MM.1S (cell line): ENCODE measurements at regions not wholly inside any gene's neighbourhood (a gene's known extent, or its start where the extent isn't known, plus 50 kb on each side); places are given as distances from the start of the nearest gene placed in this dataset.

Experiments
- DNase-seq: peaks from one replicate; pipeline ENCODE4 v3.0.0-alpha.2; 2015
- H2AFZ ChIP-seq: fragments of 300-600 bp; sonication (generic); 2 replicates; pipeline ENCODE4 v1.6.0; 2016; ENCODE audit warnings: antibody characterized with exemption, low read length
- H3F3A ChIP-seq: fragments of 300-600 bp; sonication (generic); 2 replicates; pipeline ENCODE4 v1.6.1; 2016; ENCODE audit warnings: mild to moderate bottlenecking, antibody characterized with exemption, low read length, moderate library complexity, mixed read lengths; ENCODE audit not compliant: insufficient read depth
- H3K27ac ChIP-seq: fragments of 300-600 bp; sonication (generic); 2 replicates; pipeline ENCODE4 v1.5.1; 2016; ENCODE audit warnings: mild to moderate bottlenecking, low read length
- H3K27me3 ChIP-seq: fragments of 300-600 bp; sonication (generic); replicated peaks from 2 replicates; pipeline ENCODE4 v1.6.0; 2016; ENCODE audit warnings: low read length; ENCODE audit not compliant: insufficient read depth
- H3K36me3 ChIP-seq: fragments of 300-600 bp; sonication (generic); replicated peaks from 2 replicates; pipeline ENCODE4 v1.6.1; 2016; ENCODE audit warnings: mild to moderate bottlenecking, low read length, mixed read lengths; ENCODE audit not compliant: insufficient read depth
- H3K4me1 ChIP-seq: fragments of 300-600 bp; sonication (generic); 2 replicates; pipeline ENCODE4 v1.6.1; 2016; ENCODE audit warnings: low read length, mixed read lengths
- H3K4me2 ChIP-seq: fragments of 300-600 bp; sonication (generic); 2 replicates; pipeline ENCODE4 v1.6.0; 2016; ENCODE audit warnings: low read depth, low read length
- H3K4me3 ChIP-seq: fragments of 300-600 bp; sonication (generic); 2 replicates; pipeline ENCODE4 v1.5.1; 2016; ENCODE audit warnings: low read length, mixed read lengths
- H3K79me2 ChIP-seq: fragments of 300-600 bp; sonication (generic); 2 replicates; pipeline ENCODE4 v1.6.1; 2016; ENCODE audit warnings: mixed run types, low read length, mixed read lengths
- H3K9ac ChIP-seq: fragments of 300-600 bp; sonication (generic); 2 replicates; pipeline ENCODE4 v1.6.1; 2016; ENCODE audit warnings: low read length, mixed read lengths
- H3K9me2 ChIP-seq: fragments of 300-600 bp; sonication (generic); replicated peaks from 2 replicates; pipeline ENCODE4 v1.6.1; 2016; ENCODE audit warnings: mild to moderate bottlenecking, low read length, mixed read lengths; ENCODE audit not compliant: insufficient read depth
- H3K9me3 ChIP-seq: fragments of 300-600 bp; sonication (generic); replicated peaks from 2 replicates; pipeline ENCODE4 v1.6.1; 2016; ENCODE audit warnings: mild to moderate bottlenecking, low read length, mixed read lengths; ENCODE audit not compliant: insufficient read depth
- H4K20me1 ChIP-seq: fragments of 300-600 bp; sonication (generic); 2 replicates; pipeline ENCODE4 v1.6.1; 2016; ENCODE audit warnings: mild to moderate bottlenecking, low read length, moderate library complexity, mixed read lengths; ENCODE audit not compliant: insufficient read depth
- EZH2 ChIP-seq: fragments of 300-600 bp; sonication (generic); optimal IDR thresholded peaks from 2 replicates; pipeline ENCODE3; 2017; ENCODE audit warnings: low read depth, mild to moderate bottlenecking, antibody characterized with exemption, low read length, mixed read lengths
- EZH2phosphoT487 ChIP-seq: fragments of 300-600 bp; sonication (generic); IDR thresholded peaks from 2 replicates; pipeline ENCODE4 v1.6.1; 2018; ENCODE audit warnings: antibody characterized with exemption, low read length
- TF ChIP-seq, protein P1 (sequence below): fragments of 300-600 bp; sonication (generic); IDR thresholded peaks from 2 replicates; pipeline ENCODE4 v1.5.1; 2016; ENCODE audit warnings: antibody characterized with exemption, low read length, mixed read lengths

DNA sequence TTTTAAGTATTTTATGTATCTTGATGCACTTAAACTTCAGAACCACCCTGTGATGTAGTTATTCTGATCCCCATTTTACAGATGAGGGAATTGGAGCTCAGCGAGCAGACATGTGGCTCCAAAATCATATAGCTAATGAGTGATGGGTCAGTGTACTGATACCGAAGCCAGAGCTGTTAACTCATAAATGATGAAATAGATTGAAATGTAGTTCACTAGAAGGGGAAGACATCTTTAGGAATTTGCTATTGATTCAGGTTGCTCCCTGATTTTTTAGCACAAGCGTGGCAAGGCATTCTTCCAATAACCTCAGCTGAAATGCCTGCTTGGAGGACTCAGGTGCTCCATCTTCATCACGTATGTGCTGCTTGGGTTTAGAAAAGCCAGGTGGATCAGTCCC, 228.8 kb downstream of the PTEN start:
- no peak overlapping the region for H2AFZ ChIP-seq
- no peak for DNase-seq
- peak overlapping the region; percentile 83 for H3K27ac ChIP-seq
- no peaks in the 10 kb centered on the region for H3K9me2 ChIP-seq
- H4K20me1 ChIP-seq: no peaks in the 10 kb centered on the region
- H3K79me2 ChIP-seq: no peaks in the 10 kb centered on the region
- no peaks in the 10 kb centered on the region for H3K27me3 ChIP-seq
- H3F3A ChIP-seq: peaks cover 23% of the 10 kb centered on the region
- H3K4me1 ChIP-seq: peaks cover 44% of the 10 kb centered on the region
- no peak overlapping the region; the same call in 1 of the 2 replicates for H3K9ac ChIP-seq
- TF ChIP-seq EZH2 (no peak), EZH2phosphoT487 (no peak)
- TF ChIP-seq, protein P1, sequence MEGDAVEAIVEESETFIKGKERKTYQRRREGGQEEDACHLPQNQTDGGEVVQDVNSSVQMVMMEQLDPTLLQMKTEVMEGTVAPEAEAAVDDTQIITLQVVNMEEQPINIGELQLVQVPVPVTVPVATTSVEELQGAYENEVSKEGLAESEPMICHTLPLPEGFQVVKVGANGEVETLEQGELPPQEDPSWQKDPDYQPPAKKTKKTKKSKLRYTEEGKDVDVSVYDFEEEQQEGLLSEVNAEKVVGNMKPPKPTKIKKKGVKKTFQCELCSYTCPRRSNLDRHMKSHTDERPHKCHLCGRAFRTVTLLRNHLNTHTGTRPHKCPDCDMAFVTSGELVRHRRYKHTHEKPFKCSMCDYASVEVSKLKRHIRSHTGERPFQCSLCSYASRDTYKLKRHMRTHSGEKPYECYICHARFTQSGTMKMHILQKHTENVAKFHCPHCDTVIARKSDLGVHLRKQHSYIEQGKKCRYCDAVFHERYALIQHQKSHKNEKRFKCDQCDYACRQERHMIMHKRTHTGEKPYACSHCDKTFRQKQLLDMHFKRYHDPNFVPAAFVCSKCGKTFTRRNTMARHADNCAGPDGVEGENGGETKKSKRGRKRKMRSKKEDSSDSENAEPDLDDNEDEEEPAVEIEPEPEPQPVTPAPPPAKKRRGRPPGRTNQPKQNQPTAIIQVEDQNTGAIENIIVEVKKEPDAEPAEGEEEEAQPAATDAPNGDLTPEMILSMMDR: no peak
- H3K9me3 ChIP-seq: no peaks in the 10 kb centered on the region
- H3K4me2 ChIP-seq: peak overlapping the region; percentile 26
- no peaks in the 10 kb centered on the region for H3K36me3 ChIP-seq
- no peak overlapping the region for H3K4me3 ChIP-seq

DNA sequence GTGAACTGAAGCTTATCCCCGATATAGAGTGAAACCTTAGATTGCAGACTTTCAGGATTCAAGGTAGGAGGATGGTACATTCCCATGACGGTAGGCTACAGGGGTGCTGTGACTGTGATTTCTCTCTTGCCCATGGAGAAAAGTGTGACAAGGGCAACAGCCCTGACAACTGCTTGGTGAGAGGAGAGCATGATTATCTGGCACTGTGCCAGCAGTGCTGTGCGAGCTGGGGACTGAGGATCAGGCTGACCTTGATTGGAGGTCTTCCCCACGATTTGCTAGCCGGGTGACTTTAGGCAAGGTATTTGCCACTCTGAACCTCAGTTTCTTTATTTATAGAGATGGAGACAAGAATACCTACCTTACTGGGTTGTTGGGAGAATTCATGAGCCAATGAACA, 229.5 kb downstream of the PTEN start:
- Histone ChIP-seq H3K4me1 (peaks cover 44% of the 10 kb centered on the region), H4K20me1 (no peaks in the 10 kb centered on the region), H3K9me3 (no peaks in the 10 kb centered on the region), H3K9ac (no peak overlapping the region), H3K27me3 (no peaks in the 10 kb centered on the region), H3K9me2 (no peaks in the 10 kb centered on the region), H3K27ac (no peak overlapping the region; the same call in 1 of the 2 replicates), H3K79me2 (no peaks in the 10 kb centered on the region), H3K4me3 (no peak overlapping the region), H3K4me2 (no peak overlapping the region), H3F3A (peaks cover 23% of the 10 kb centered on the region), H3K36me3 (no peaks in the 10 kb centered on the region), H2AFZ (no peak overlapping the region)
- no peak for TF ChIP-seq EZH2phosphoT487
- TF ChIP-seq, protein P1: no peak
- TF ChIP-seq EZH2: no peak
- no peak for DNase-seq

DNA sequence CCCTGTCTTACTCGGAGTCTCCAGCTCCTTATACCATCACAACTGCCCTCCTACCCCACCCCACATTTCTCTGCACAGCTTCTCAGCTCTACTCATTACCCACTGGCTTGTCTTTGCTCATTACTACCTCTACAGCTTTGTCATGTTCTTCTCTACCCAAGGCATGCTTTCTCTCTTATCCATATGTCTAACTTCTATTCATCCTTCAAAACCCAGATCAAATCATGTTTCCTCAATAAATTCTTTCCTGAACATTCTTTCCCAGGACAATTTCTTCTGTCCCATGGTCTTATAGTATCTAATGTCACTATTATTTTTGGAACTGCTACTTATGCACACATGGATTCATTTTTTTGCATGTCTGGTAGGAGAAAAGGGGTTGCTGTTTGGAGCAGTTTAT, 231.4 kb downstream of the PTEN start:
- DNase-seq: no peak

More for the DNA sequence above, 231.4 kb downstream of the PTEN start:
- Histone ChIP-seq H3K9me3 (no peaks in the 10 kb centered on the region), H2AFZ (no peak overlapping the region), H3K4me1 (peaks cover 36% of the 10 kb centered on the region), H3K79me2 (no peaks in the 10 kb centered on the region), H3K4me2 (no peak overlapping the region), H3K27me3 (no peaks in the 10 kb centered on the region), H4K20me1 (no peaks in the 10 kb centered on the region), H3K27ac (no peak overlapping the region), H3F3A (peaks cover 23% of the 10 kb centered on the region), H3K4me3 (no peak overlapping the region), H3K36me3 (no peaks in the 10 kb centered on the region), H3K9me2 (no peaks in the 10 kb centered on the region), H3K9ac (no peak overlapping the region)
- TF ChIP-seq EZH2phosphoT487: no peak
- TF ChIP-seq, protein P1: no peak
- no peak for TF ChIP-seq EZH2
